BJ (cell line): ENCODE measurements at regions not wholly inside any gene's neighbourhood (a gene's known extent, or its start where the extent isn't known, plus 50 kb on each side); places are given as distances from the start of the nearest gene placed in this dataset.

Source experiments
- CTCF ChIA-PET: fragments of 350-600 bp; formaldehyde crosslinking; extraction: SDS; loops from one replicate; lab custom pipeline; 2021; ENCODE audit warnings: antibody characterized with exemption, inconsistent platforms; lab: Yijun Ruan, JAX
- POLR2A ChIA-PET: fragments of 300-600 bp; sonication (Branson Sonifier 250); formaldehyde crosslinking; extraction: SDS; loops from one replicate; lab custom pipeline; 2021; ENCODE audit warnings: antibody characterized with exemption; lab: Charles Lee
- DNase-seq: peaks from one replicate; pipeline ENCODE4 v3.0.0-alpha.2; 2011; ENCODE audit warnings: low read depth
- H3K27me3 ChIP-seq: 2 replicates; pipeline ENCODE4 v1.6.0; 2011; ENCODE audit warnings: low read length; ENCODE audit not compliant: control insufficient read depth, insufficient read depth
- H3K36me3 ChIP-seq: 2 replicates; pipeline ENCODE4 v1.5.1; 2011; ENCODE audit warnings: low read length; ENCODE audit not compliant: control insufficient read depth, insufficient read depth
- H3K4me3 ChIP-seq: 2 replicates; pipeline ENCODE4 v1.5.1; 2011; ENCODE audit warnings: low read depth, mild to moderate bottlenecking, control low read depth, low read length
- TF ChIP-seq, protein P1 (sequence below): IDR thresholded peaks from 2 replicates; pipeline ENCODE4 v1.5.1; 2011; ENCODE audit warnings: low read depth, mild to moderate bottlenecking, control low read depth, inconsistent platforms, low read length, moderate library complexity; ENCODE audit not compliant: insufficient read depth

DNA sequence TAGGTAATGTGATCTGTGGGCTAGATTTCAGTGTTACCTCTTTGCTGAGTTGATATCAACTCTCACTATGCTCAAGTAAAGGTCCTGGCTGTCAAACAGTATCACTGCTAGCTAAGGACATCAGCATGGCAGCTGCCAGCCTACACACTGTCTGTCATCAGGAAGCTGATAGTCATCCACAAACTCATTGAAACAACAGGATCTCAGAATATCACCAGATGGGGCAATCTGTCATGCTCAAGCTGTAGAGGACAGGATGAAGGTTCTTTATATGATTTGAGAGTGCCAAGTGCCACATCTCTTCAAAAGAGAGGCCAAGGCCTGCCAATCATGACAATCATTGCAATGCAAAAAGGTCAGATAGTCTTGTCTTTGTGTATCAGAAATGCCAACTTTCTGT lies 811.5 kb upstream of the SEL1L start:
- H3K36me3 ChIP-seq = no peaks in the 10 kb centered on the region
- DNase-seq = no peak
- ChIA-PET POLR2A (no interaction called here), CTCF (no interaction called here)
- no peak overlapping the region for H3K4me3 ChIP-seq
- TF ChIP-seq, protein P1, sequence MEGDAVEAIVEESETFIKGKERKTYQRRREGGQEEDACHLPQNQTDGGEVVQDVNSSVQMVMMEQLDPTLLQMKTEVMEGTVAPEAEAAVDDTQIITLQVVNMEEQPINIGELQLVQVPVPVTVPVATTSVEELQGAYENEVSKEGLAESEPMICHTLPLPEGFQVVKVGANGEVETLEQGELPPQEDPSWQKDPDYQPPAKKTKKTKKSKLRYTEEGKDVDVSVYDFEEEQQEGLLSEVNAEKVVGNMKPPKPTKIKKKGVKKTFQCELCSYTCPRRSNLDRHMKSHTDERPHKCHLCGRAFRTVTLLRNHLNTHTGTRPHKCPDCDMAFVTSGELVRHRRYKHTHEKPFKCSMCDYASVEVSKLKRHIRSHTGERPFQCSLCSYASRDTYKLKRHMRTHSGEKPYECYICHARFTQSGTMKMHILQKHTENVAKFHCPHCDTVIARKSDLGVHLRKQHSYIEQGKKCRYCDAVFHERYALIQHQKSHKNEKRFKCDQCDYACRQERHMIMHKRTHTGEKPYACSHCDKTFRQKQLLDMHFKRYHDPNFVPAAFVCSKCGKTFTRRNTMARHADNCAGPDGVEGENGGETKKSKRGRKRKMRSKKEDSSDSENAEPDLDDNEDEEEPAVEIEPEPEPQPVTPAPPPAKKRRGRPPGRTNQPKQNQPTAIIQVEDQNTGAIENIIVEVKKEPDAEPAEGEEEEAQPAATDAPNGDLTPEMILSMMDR = no peak
- H3K27me3 ChIP-seq = no peaks in the 10 kb centered on the region

- Histone ChIP-seq H3K27me3 (no peaks in the 10 kb centered on the region), H3K36me3 (no peaks in the 10 kb centered on the region), H3K4me3 (no peak overlapping the region)
- TF ChIP-seq, protein P1 = no peak
- no peak for DNase-seq
- ChIA-PET CTCF (no interaction called here), POLR2A (no interaction called here)
These were observed 820.5 kb upstream of the SEL1L start for GRCh38 chr14:82354126-82354525.

GRCh38 chr14:82359201-82359600 lies 825.5 kb upstream of the SEL1L start:
- POLR2A ChIA-PET = no interaction called here
- H3K36me3 ChIP-seq = no peaks in the 10 kb centered on the region

DNA sequence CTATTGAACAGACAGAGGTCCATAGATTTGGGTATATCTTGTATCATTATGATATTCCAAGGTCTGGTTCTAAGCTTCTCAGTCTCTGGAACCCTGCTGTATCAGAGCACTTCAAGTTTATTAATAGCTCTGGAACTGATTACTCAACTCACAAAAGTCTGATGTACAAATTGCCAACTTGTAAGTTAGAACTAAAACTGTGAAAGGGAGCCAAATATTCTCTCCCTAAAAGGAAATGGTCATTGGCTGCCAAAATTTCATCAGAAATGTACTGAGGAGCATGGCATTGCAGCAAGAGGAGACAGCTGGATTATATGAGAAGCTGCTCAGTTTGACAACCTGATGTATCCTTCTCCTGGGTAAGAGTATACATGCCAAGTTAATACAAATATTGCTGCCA lies 828.8 kb upstream of the SEL1L start:
- H3K27me3 ChIP-seq = no peaks in the 10 kb centered on the region
- no peaks in the 10 kb centered on the region for H3K36me3 ChIP-seq
- no peak overlapping the region for H3K4me3 ChIP-seq
- no peak for DNase-seq
- TF ChIP-seq, protein P1 = no peak
- CTCF ChIA-PET = no interaction called here
- POLR2A ChIA-PET = no interaction called here

More at GRCh38 chr14:82359201-82359600, 825.5 kb upstream of the SEL1L start:
- TF ChIP-seq, protein P1 = no peak
- no peaks in the 10 kb centered on the region for H3K27me3 ChIP-seq
- CTCF ChIA-PET = no interaction called here
- DNase-seq = no peak
- no peak overlapping the region for H3K4me3 ChIP-seq

- no peak overlapping the region for H3K4me3 ChIP-seq
- DNase-seq = no peak
- TF ChIP-seq, protein P1 = no peak
- ChIA-PET POLR2A (no interaction called here), CTCF (no interaction called here)
- no peaks in the 10 kb centered on the region for H3K27me3 ChIP-seq
- no peaks in the 10 kb centered on the region for H3K36me3 ChIP-seq
These were observed 831.8 kb upstream of the SEL1L start for GRCh38 chr14:82365471-82365870.
